ENCODE measurements at regions not wholly inside any gene's neighbourhood (a gene's known extent, or its start where the extent isn't known, plus 50 kb on each side); places are given as distances from the start of the nearest gene placed in this dataset.

DNA sequence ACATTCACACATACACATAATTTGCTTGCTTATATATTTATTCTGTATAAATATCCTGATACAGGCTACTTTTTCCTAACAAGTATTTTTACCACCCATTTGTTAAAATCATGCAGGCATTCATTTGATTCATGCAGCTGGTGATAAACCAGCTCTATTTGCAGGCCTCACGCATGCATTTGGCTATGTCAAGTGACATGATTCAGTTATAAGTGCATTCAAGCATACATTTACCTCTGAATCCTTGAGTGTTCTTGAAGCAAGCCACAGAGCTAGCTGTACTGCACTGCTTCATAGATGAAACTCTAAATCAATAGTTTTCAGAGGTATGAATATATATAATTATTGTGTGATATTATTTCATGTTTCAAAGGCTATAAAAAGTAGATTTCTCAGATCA is 544.0 kb upstream of the AGA start:
- Histone ChIP-seq H3K27me3 (no peaks in the 10 kb centered on the region), H3K27ac (no peak overlapping the region), H3K4me3 (no peak overlapping the region), H3K36me3 (no peaks in the 10 kb centered on the region), H3K9me3 (no peaks in the 10 kb centered on the region), H3K4me1 (no peaks in the 10 kb centered on the region)
- intact Hi-C loops (cut with DNase I; ENCODE audit: low total_unique reads) (no loop called here), in situ Hi-C loops (cut with MboI; ENCODE audit: low sequenced_read_pairs in 4 of 4) (no loop called here)
- ATAC-seq (no peak), DNase-seq (no peak)
- TF ChIP-seq POLR2A (IDR thresholded peaks at IDR 0.05) = no peak
- TF ChIP-seq, protein P1, sequence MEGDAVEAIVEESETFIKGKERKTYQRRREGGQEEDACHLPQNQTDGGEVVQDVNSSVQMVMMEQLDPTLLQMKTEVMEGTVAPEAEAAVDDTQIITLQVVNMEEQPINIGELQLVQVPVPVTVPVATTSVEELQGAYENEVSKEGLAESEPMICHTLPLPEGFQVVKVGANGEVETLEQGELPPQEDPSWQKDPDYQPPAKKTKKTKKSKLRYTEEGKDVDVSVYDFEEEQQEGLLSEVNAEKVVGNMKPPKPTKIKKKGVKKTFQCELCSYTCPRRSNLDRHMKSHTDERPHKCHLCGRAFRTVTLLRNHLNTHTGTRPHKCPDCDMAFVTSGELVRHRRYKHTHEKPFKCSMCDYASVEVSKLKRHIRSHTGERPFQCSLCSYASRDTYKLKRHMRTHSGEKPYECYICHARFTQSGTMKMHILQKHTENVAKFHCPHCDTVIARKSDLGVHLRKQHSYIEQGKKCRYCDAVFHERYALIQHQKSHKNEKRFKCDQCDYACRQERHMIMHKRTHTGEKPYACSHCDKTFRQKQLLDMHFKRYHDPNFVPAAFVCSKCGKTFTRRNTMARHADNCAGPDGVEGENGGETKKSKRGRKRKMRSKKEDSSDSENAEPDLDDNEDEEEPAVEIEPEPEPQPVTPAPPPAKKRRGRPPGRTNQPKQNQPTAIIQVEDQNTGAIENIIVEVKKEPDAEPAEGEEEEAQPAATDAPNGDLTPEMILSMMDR (IDR thresholded peaks at IDR 0.05 in 4 of 5, conservative IDR thresholded peaks at IDR 0.05 in 1 of 5) = no peak

DNA sequence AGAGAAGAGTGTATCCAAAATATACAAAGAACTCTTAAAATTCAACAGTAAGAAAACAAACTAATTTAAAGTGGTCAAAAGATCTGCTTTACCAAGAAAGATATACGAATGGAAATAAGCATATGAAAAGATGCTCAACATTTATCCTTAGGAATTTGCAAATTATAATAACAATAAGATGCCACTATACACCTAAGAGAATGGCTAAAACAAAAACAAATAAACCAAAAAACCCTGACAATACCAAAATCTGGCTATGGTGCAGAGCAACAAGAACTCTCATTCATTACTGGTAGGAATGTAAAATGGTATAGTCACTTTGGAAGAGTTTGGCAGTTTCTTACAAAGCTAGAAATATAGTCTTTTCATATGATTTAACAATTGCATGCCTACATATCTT is 545.7 kb upstream of the AGA start:
- in situ Hi-C loops (cut with MboI; ENCODE audit: low sequenced_read_pairs in 4 of 4) = no loop called here

DNA sequence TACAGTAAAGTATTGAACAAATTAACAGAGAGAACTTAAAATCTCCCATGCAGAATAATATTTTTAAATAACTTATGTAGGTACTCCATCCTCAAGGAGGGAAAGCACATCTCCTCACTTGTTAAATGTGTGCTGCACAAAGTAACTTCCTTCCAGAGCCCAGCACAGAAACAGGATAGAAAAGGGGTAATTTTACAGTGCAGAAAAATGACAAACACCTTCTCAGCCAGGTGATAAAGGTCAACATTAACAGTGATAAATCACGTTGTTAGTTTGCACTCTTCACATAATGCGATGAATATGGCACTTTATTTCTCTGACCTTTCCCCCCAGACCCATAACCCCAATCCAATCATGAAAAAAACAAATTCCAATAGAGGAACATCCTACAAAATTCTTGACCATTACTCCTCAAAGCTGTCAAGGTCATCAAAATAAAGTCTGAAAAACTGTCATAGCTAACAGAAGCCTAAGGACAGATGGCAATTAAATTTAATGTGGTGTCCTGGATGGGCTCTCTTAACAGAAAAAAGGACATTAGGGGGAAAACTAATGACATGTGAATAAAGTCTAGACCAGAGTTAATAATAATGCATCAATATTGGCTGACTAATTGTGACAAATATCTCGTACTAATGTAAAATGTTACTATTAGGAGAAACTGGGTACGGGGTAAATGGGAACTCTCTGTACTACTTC is 547.4 kb upstream of the AGA start:
- intact Hi-C loops (cut with DNase I; ENCODE audit: low total_unique reads) = no loop called here

More for the DNA sequence above, 545.7 kb upstream of the AGA start:
- intact Hi-C loops (cut with DNase I; ENCODE audit: low total_unique reads) = no loop called here
- no peaks in the 10 kb centered on the region for H3K4me1 ChIP-seq
- H3K36me3 ChIP-seq = no peaks in the 10 kb centered on the region
- TF ChIP-seq, protein P1 (IDR thresholded peaks at IDR 0.05 in 4 of 5, conservative IDR thresholded peaks at IDR 0.05 in 1 of 5) = no peak
- no peak for TF ChIP-seq POLR2A (IDR thresholded peaks at IDR 0.05)
- no peaks in the 10 kb centered on the region for H3K27me3 ChIP-seq
- H3K4me3 ChIP-seq = no peak overlapping the region
- ATAC-seq = no peak
- H3K9me3 ChIP-seq = no peaks in the 10 kb centered on the region
- no peak for DNase-seq
- H3K27ac ChIP-seq = no peak overlapping the region

DNA sequence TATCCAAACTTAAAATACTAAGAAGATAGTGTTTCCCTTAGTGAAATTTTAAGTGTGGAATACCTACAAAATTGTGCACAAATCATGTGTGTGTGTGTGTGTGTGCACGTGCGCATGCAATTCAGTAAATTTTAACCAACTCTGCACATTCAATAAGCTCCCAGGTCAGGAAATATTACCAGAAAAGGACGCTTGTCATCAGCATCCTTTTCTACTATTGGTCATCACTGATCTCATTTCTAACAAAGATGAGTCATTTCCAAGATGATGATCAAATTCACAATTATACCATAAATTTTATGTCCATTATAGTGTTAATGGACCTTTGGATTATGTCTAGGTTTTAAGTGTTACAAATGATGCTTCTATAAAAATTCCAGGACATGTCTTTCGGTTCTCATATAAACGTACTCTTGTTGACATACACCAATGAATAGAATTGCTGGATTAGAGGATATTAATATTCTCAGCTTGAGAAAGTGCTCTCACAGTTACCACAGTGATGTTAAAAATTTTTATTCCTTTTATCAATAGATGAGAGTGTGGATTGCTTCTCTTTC is 560.9 kb upstream of the AGA start:
- in situ Hi-C loops (cut with MboI; ENCODE audit: low sequenced_read_pairs in 4 of 4) (no loop called here), intact Hi-C loops (cut with DNase I; ENCODE audit: low total_unique reads) (no loop called here)
- DNase-seq (no peak), ATAC-seq (no peak)
- H3K4me3 ChIP-seq = no peak overlapping the region
- H3K36me3 ChIP-seq = no peaks in the 10 kb centered on the region
- TF ChIP-seq, protein P1 (IDR thresholded peaks at IDR 0.05 in 4 of 5, conservative IDR thresholded peaks at IDR 0.05 in 1 of 5) = no peak
- no peak for TF ChIP-seq POLR2A (IDR thresholded peaks at IDR 0.05)
- no peak overlapping the region for H3K27ac ChIP-seq
- H3K27me3 ChIP-seq = no peaks in the 10 kb centered on the region
- no peaks in the 10 kb centered on the region for H3K4me1 ChIP-seq
- no peaks in the 10 kb centered on the region for H3K9me3 ChIP-seq

More for the DNA sequence above, 547.4 kb upstream of the AGA start:
- H3K27me3 ChIP-seq = no peaks in the 10 kb centered on the region
- H3K4me1 ChIP-seq = no peaks in the 10 kb centered on the region
- H3K4me3 ChIP-seq = no peak overlapping the region
- DNase-seq (no peak), ATAC-seq (no peak)
- no peaks in the 10 kb centered on the region for H3K9me3 ChIP-seq
- in situ Hi-C loops (cut with MboI; ENCODE audit: low sequenced_read_pairs in 4 of 4) = no loop called here
- no peaks in the 10 kb centered on the region for H3K36me3 ChIP-seq
- no peak overlapping the region for H3K27ac ChIP-seq
- TF ChIP-seq, protein P1 (IDR thresholded peaks at IDR 0.05 in 4 of 5, conservative IDR thresholded peaks at IDR 0.05 in 1 of 5) = no peak
- no peak for TF ChIP-seq POLR2A (IDR thresholded peaks at IDR 0.05)

All from gastrocnemius medialis (tissue), 4 donors.